CD4-positive, alpha-beta T cell treated with Interleukin-6 at 100 ng/mL for 8 hours (primary cell): ENCODE measurements at regions not wholly inside any gene's neighbourhood (a gene's known extent, or its start where the extent isn't known, plus 50 kb on each side); places are given as distances from the start of the nearest gene placed in this dataset.

Source experiments
- DNase-seq: peaks from one replicate; pipeline ENCODE4 v3.0.0-alpha.2; 2020; ENCODE audit warnings: mixed read lengths, low spot score

GRCh38 chr10:130904676-130905075, 406.8 kb downstream of the TCERG1L start:
- no peak for DNase-seq

- no peak for DNase-seq
Observed at GRCh38 chr10:130905386-130905785, 406.1 kb downstream of the TCERG1L start.

DNA sequence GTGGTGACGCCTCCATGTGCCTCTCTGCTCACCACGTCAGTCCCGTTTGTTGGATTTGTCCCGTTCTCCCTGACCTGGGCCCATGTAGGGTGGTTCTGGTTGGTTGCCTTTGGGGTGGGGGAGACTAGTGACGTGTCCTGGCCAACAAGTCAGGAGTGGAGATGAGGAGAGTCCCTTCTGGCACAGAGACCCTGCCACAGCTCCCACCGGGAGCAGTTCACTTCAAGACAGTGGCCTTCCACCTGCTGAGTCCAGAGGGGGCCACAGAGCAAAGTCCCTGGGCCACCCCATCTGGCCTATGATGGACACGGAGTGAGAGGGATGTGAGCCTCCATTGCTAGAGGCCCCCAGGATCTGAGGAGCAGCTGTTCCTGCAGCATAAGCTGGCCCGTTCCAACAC, 405.6 kb downstream of the TCERG1L start:
- no peak for DNase-seq

- no peak for DNase-seq
Observed at GRCh38 chr10:130910848-130911247, 400.7 kb downstream of the TCERG1L start.

DNA sequence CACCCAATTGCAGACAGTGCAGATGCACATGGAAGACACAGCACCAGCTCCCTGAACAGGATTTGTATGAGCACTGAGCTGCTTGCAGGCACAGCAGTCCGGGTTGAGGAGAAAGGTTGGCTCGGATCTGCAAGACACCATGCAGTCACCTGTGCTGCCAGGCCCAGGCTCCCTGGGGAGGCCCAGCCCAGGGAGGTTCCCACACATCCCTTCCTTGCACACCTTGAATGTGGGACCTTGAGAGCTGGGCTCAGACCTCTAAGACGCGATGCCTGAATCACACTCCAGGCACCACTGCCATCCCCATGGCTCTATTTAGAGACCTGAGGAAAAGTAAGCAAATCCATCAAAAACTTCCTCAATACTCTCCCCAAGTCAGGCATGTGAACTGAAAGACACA, 397.7 kb downstream of the TCERG1L start:
- no peak for DNase-seq

GRCh38 chr10:130914367-130914766, 397.2 kb downstream of the TCERG1L start:
- no peak for DNase-seq

DNA sequence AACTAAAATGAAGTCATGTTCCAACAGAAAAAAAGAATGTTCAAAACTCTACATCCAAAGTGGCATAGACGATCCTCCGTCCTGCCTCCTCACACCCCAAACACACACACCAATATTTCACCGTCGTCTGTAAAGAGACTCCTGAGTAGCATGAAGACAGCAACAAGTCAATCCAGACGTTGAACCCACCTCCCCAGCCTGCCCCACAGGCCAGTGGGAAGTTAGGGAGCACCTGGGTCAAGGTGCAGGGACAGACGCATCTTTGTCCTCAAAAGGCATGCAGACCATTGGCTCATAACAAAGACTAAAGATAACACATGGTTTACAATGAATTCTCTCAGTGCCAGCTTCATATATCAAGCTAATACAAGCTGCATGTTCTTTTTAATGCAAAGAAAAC, 396.5 kb downstream of the TCERG1L start:
- DNase-seq: no peak

DNA sequence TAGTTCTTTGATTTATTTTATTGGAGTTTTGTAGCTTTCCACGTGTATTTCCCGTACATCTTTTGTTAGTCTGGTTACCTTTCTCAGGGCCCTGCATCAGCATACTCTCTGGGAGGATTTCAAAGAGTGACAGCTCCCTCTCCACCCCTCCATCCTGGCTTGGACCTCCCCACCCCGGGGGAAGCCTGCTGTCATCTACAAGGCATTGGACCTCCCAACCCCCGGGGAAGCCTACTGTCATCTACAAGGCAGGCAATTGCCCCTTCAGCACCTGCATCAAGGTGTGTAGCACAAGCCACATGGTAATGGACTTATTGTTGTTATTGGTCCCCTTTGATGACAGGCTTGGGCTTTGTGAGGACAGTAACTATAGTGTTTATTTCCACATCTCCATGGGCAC, 390.1 kb downstream of the TCERG1L start:
- DNase-seq: no peak

GRCh38 chr10:130921911-130922440, 389.5 kb downstream of the TCERG1L start:
- no peak for DNase-seq

DNA sequence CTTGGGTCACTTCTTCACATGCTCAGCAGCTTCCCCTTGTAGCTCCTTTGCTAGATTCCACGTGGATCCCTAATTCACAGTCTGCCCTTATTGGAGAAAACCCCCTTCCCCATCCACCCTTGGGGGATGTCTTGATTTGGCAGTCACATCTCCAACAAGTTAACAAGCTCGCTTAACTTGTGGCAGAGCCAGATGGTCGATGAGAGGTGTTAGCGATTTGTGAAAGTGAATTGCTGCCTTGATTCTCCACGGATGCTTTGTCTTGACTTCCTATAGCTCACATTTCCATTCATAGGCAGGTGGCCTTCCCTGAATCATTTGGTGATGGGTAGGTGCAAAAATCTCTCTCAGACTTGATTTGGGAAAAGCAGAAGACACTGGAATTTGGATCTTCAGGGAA, 387.9 kb downstream of the TCERG1L start:
- DNase-seq: no peak

DNA sequence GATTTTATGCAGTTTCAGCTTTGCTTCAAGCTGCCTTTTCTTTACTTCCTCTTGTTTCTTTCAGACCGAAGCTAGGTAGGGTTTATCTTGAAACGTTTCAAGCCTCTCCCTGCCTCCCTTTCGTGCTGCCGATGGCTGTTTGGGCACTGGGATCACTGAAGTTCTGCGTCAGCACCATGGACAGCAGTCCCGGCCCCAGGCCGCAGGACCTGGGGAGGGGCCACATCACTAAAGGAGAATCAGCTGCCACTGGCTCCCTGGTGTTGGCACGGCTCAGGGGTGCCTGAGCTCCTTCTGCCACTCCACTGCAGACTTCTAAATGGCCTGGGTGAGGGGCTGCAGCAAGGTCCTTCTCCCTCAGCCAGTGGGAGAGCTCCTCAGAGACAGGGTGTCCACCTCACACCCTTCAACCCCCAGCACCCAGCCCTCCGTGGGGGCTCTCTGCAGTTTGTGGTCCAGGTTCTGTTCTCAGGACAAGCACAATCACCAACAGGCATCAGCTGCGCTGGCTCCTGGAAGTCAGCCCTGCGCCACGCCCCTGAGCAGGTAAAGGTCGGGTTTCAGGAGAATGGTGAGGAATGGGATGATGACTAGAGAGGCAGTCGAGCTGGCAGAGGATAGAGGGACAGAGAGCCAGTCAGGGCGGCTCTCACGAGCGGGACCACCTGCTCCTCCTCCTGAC, 387.2 kb downstream of the TCERG1L start:
- no peak for DNase-seq

DNA sequence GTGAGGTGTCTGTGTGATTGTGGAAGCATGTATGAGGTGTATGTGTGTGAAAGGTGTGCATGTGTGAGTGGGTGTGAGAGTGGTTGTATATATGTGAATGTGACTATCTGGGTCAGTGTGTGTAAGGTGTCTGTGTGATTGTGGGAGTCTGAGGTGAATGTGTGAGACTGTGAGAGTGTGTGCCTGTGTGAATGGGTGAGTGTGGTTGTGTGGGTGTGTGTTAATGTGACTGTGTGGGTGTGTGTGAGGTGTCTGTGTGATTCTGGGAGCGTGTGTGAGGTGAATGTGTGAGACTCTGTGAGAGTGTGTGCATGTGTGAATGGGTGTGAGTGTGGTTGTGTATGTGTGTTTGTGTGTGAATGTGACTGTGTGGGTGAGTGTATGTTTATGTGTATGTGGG, 385.1 kb downstream of the TCERG1L start:
- no peak for DNase-seq

GRCh38 chr10:130927157-130927556, 384.4 kb downstream of the TCERG1L start:
- no peak for DNase-seq

DNA sequence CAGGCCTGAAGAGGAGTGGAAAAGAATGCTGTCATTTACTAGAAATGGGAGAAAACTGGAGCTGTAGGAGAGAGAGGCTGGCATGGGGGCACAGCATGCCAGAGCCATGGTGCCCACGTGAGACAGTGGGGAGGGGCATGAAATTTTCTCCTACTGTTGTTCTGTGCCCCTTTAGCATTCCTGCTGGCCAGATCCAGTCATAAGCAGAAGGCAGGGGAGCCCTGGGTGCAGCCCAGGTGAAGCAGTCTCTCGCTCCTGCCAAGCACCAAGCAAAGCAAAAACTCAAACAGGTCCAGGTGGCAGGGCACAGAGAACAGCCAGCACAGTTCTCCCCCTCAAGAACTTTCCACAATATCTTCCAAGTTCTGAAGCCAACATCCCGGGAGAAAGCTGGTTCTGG, 383.2 kb downstream of the TCERG1L start:
- no peak for DNase-seq

DNA sequence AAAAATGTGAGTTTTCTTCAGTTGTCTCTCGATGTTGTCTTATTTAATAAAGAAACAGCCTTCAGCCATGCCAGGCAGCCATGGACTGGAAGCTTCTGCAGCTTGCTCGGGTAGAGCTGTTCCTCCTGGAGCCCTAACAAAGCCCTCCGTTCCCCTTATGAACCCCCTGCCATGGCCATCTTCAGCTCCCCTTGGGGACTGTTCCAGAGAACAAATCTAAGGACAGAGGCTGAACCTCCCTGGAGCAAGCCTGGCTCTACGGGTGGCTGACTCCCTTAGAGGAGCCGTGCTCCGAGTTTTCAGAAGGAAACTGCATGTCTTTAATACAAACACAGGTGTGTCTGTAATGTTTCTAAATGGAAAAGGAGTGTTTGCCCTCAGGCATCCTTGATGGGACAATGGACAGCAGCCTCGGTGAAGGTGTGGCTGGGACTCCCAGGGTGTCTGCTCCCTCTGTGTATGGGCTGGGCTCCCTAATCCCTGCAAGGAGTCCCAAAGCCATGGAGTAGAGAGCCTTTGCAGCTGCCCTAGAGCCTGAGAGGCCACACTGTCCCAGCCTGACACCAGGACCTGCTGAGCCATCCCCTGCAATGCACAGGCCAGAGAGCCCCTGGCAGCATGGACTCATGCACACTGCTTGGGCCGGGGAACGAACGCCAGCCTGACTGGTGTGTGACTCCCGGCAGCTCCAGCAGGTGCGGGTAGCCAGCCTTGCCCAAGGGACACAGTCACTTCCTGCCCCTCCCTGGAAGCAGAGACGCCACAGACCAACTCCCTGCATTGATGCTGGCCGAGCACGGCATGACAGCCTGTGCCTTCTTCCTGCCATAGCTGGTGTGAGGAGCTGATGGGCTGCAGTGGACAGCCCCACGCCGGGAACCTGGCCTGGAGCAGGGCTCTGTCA, 381.8 kb downstream of the TCERG1L start:
- no peak for DNase-seq

DNA sequence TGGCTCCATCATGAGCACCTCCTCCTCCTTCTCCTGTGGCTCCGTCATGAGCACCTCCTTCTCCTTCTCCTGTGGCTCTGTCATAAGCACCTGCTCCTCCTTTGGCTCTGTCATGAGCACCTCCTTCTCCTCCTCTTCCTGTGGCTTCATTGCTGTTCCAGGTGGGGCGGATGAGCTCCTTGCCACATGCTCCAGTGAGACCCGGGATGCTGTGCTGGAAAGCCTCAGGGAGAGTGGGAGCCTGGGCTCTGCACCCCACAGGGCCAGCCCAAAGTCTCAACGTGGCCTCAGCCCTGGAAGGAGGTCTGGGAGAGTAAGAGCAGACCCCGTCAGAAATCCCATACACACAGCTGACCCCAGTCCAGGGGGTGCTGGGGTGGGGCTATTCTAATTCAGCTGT, 380.7 kb downstream of the TCERG1L start:
- no peak for DNase-seq

DNA sequence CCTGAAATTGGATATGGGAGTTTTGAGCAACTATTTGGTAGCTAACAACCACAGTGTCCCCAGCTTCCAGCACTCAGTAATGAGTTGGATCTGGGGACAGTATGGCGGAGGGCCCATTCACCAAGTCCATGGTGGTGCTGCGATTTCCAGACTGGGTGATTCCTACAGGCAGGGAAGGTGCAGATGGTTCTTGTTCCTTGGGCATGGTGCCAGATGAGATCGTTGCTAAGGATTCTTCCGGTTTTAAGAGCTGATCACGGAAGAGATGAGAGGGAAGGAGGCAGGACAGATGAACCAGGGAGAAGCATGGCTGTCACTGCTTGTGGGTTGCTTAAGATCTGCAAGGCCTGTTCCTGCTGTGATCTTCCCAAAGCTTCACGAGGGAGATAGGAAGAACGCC, 380.3 kb downstream of the TCERG1L start:
- no peak for DNase-seq

GRCh38 chr10:130932326-130933007, 379.1 kb downstream of the TCERG1L start:
- DNase-seq: no peak

DNA sequence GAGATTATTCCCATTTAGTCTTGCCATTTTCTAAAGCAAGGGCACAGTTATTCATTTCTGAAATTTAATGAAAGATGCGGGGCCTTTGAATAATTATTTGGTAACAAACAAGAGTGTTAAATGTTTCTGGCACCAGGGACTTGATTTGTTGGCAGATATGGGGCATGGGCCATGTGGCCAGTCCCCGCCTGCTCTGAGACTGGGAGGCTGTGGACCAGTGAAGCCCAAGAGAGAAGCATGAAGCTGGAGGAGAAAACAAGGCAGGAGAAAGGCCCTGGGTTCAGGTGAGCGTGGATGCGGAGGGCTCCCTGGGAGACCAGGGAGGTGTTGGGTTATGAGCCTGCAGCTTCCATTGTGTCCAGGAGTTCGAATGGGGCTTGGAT, 378.5 kb downstream of the TCERG1L start:
- no peak for DNase-seq

- no peak for DNase-seq
Observed at GRCh38 chr10:130934293-130935127, 377.0 kb downstream of the TCERG1L start.

- no peak for DNase-seq
Observed at GRCh38 chr10:130935128-130935439, 376.4 kb downstream of the TCERG1L start.
